ENCODE measurements at regions not wholly inside any gene's neighbourhood (a gene's known extent, or its start where the extent isn't known, plus 50 kb on each side); places are given as distances from the start of the nearest gene placed in this dataset.

DNA sequence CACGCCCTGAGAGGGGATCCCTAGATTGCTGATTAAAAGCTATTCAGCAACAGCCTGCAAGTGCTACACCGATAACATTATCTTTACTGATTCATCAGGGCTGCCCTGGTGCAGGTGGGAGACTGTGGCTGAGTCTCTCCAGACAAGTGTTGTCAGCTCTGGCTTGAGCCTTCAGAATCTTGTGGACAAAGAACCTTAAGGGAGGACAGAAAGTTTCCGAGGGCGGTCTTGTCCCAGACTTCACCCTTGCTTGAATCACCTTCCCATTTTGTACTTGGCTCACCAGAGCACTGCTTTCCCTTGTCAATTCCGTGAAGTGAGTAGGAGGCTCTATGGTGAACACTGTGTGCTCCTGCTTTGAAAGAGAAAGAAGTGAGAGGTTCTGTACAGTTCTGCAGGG is 88.6 kb upstream of the PCSK2 start:
- DNase-seq = no peak

DNA sequence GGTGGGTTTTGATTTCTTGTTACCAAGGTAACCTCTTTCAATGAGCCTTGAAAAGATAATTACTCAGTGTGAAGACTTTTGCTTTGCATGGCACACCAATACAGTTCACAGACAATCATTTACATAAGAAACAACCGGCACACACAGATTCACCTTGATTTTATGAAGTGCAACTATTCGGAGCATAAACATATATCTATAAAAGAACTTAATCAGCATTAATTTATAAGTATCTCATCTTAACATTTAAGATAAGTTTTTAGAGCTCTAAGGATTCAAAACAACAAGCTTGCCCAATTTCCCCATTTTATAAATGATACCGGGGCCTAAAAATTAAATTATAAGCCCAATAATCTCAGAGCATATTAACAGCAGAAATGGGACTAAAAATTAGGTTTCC is 85.9 kb upstream of the PCSK2 start:
- no peak for DNase-seq

DNA sequence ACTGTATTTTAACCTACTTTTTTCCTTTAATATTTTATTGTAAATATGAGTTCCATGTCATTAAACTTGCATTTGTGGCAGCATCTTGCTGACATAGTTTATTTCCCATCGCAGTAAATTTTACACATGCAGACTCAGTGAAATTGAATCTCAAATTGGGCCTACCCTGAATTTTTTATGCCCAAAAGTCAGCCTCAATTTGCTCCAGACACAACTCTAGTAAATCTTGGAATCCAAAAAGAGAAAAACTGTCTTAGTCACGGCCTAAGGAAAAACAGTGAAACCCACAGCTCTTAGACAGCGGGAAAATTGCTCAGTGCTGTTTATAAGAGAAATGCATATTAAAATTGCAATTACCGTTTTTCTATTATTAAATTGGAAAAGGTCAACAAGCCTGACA is 85.3 kb upstream of the PCSK2 start:
- no peak for DNase-seq

DNA sequence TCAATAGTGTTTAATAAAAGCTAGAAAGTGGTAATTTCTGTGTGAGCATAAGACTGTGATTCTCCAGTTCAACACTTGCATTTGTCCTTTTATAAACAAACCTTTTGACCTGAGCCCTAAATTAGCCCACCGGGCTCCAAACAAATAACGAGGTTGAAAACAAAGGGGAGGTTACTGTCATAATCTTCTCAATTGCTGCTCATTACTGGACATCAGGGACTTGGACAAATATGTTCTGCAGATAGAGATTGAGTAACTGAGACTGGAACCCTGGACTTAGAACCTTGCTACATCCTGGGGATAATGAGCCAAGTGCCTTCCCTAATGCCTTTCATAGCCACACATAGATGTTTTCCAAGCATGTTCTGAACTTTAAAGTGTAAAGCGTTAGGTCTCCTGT is 84.2 kb upstream of the PCSK2 start:
- DNase-seq = no peak

DNA sequence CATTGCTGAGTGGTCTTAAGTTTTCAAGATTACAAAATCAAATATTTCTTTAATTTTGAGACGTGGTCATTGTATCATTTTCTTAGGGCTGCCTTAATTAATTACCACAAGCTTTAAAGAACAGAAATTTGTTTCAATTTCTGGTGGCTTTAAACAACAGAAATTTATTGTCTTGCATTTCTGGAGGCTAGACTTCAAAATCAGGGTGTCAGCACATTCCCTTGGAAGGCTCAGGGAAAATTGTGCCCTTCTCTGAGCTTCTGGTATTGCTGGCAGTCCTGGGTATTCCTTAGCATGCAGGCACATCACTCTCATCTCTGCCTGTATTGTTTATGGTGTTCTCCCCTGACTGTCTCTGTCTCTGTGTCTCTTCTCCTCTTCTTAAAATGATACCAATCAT is 76.0 kb upstream of the PCSK2 start:
- DNase-seq = no peak

DNA sequence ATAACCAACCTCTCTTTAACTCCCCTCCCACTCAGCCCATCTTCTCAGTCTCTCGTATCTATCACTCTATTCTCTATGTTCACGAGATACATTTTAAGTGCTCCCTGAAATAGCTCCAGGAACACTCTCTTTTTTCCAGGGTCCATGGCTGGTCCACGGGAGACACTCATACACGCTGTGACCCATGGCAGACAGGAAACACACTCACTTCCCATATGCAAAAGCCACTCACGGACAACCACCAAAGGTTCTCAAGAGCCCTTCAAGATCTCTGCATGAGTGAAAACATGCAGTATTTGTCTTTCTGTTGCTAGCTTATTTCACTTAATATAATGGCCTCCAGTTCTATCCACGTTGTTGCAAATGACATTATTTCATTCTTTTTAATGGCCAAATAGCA is 71.4 kb upstream of the PCSK2 start:
- no peak for DNase-seq

DNA sequence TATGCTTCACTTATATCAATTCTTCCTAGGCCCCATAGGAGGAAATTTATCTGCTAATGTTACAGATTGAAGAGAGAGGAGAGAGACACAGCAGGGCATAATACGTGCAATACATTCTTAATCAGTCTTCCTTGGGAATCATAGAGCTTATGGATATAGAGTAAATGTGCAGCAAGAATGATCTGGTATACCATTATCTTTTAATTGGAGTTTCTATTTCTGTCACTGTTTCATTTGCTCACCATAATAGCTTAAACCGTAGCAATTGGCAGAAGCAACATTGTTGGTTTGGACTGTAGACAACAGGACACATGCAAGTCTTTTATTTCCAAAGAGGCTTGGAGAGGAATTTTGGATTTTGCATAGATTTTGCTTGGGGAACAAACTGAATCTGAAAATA is 68.1 kb upstream of the PCSK2 start:
- no peak for DNase-seq

DNA sequence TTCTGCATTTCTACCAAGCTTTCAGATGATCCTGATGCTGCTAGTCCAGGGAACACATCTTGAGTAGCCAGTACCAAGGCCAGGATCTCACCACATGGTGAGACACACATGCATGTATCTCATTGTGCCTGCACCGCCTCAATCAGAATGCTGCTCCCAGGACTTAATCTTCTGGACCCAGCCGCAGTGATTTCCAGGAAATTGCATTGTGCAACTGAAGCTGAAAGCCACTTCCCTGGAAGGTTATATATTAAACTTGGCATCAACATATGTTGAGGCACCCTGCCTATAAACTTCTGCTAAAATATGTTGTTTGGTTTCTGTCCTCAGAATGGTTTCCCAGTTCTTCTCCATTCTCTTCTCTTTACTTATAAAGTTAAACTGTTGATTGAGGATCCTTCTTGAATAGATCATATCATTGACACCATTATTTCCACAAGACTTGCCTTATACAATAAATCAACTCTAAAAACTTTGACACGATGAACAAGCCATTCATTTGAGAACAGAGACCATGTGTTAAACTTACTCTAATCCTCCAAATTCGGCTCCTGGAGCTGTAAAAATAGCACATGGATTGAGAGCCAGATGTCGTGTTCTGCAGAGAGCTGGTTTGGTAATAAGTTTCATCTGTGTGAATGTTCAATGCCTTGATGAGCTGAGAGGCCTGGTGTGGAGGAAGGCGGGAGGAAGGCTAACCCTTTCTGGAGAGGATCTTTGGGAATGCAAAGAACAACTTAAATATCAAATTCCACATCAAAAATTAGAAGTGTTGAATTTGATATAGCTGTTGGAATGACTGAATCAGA is 65.0 kb upstream of the PCSK2 start:
- no peak for DNase-seq

DNA sequence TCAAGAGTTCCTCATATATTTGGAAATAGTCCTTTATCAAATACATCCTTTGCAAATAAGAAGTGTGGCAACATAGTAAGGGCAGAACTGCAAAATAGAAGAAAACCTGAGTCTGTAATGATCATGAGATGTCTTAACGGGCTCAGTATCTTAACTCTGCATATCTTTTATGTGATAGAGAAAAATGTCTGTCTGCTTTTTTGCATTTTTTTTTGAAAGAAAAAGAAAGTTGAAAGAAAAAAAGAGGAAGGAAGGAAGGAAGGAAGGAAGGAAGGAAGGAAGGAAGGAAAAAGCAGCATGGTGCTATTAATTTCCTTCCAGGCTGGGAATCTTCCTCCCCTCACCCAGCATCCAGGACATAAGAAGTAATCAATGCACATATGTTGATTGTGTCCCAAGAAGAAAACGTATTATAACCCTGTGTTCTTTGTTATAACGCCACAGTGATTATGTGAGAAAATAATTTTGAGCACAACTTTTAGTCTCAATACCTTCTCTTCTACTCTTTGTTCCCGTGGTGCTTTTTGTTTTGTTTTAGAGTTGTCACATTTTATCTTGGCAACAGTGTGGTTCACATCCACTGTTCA is 58.7 kb upstream of the PCSK2 start:
- DNase-seq = no peak

DNA sequence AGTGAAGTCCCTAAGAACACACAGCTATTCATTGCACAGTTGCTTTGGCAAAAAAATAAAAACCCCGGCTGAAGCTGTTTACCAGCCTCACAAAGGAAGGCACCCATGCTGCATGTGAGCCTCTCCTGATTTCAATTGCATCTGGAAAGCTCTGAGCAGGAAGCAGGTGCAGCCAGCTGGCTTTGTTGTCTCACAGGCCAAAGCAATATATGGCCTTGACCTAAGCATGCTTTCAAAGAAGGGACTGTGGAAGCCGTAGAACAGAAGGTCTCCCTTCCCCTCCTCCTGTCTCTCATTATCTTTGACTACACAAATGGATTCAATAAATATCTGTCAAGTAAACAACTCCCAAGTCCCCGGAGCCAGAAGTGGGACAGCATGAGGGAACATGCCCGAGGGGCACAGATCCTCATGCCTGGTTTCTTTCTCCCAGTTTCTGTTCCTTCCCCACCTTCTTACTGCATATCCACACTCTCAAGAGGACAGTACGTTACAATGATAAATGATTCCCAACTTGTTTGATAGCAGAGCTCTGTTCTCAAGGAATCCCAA is 57.2 kb upstream of the PCSK2 start:
- no peak for DNase-seq

DNA sequence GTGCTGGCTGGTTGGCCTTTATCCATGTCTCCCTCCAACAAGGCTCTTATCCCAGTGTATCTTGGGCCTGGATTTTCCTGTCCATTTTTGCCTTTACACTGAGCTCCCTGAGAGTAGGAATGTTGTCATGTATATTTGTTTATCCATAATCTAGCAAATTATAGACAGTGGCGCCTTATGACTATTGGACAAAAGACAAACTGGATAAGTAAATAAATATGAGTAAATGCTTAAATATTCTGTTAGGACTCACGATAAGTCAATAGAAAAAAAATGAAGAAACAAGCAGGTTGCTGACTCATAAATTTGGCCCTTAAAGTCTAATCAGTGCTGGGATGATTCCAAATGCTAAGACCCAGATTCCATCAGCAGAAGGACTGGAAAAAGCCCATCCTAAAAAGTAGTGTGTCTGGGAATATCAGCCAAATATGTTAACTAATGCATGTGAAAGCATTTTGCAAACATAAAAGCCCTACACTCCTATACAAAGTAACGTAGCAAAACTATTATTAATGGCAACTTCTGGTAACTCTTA is 55.0 kb upstream of the PCSK2 start:
- DNase-seq = no peak

DNA sequence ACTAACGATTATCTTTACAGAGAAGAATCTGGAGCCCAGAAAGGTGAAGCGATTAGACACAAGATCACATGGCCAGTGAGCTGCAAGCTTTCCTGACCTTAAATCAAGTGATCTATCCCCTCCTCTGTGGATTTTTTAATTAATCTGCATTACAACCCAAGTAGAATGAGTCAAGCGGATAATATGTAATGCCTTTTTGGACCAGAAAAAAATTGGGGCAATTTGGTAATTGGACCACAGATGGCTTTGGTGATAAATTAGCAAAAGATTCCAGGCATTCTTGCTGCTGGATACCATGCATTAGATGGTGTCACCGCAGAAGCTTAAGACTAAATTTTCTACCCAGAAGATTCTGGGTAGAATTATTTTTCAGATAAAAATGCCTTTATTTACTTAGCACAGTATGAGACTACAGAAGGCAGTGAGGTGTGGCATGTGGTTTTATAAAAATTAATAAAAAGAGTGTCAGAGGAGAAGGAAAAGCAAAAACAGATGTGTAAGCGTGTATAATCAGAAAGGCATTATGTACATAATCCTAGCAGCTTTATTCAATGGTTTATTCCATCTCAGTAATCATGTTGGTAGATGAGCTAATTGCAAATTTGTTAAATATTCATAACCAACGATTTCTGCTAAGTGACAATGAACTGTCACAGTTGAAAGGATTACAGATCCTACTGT is 53.9 kb upstream of the PCSK2 start:
- no peak for DNase-seq
